Skeletal muscle tissue (tissue), 3 donors: ENCODE measurements at regions not wholly inside any gene's neighbourhood (a gene's known extent, or its start where the extent isn't known, plus 50 kb on each side); places are given as distances from the start of the nearest gene placed in this dataset.
A peak's percentile ranks its signal among the peaks of the same experiment; 100 is the strongest.

ENCODE experiments used
- H3K27ac ChIP-seq: one replicate; pipeline ENCODE4 v1.7.0; 2013; ENCODE audit warnings: mild to moderate bottlenecking, low read depth, low read length, inconsistent platforms
- H3K27me3 ChIP-seq, 3 donors: one replicate each; pipeline ENCODE4 v1.7.0; 2013; ENCODE audit warnings: low read length in 3 of 3; ENCODE audit not compliant: control insufficient read depth in 3 of 3, insufficient read depth in 3 of 3
- H3K36me3 ChIP-seq, 3 donors: one replicate each; pipeline ENCODE4 v1.7.0; 2013; ENCODE audit warnings: low read length in 3 of 3; ENCODE audit not compliant: control insufficient read depth in 3 of 3, insufficient read depth in 3 of 3
- H3K4me1 ChIP-seq, 3 donors: one replicate each; pipeline ENCODE4 v1.7.0; 2013; ENCODE audit warnings: low read length in 3 of 3, mild to moderate bottlenecking in 3 of 3; ENCODE audit not compliant: control insufficient read depth in 3 of 3, insufficient read depth in 3 of 3
- H3K4me3 ChIP-seq, 3 donors: one replicate each; pipeline ENCODE4 v1.7.0; 2013; ENCODE audit warnings: low read length in 3 of 3
- H3K9ac ChIP-seq, 3 donors: one replicate each; pipeline ENCODE4 v1.7.0; 2013; ENCODE audit warnings: low read length in 3 of 3, mild to moderate bottlenecking in 3 of 3, moderate library complexity in 2 of 3, low read depth in 1 of 3
- H3K9me3 ChIP-seq, 3 donors: one replicate each; pipeline ENCODE4 v1.7.0; 2013; ENCODE audit warnings: low read length in 3 of 3; ENCODE audit not compliant: control insufficient read depth in 3 of 3
- donor health status: Osteomylitis.

DNA sequence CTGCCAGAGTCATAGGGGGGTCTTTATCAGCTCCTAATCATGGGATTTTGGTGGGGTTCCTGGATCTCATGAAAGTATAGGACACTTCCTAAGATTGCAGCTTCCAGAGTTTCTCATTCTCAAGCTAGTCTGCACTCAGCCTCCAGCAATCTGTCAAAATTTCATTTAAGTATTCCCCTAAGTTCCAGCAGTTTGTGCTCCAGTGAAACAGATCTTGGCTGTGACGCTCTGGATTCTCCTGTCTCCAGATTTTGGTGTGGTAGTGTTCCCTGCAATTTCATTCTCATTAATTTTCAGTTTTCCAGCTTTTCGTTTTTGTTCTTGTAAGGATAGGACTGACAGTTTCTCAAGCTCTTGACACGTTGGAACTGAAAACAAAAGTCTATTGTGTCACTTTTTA is 908.9 kb upstream of the MIR17HG start:
- Histone ChIP-seq H3K9ac (no peak overlapping the region), H3K27ac (no peak overlapping the region), H3K9me3 (no peaks in the 10 kb centered on the region)

DNA sequence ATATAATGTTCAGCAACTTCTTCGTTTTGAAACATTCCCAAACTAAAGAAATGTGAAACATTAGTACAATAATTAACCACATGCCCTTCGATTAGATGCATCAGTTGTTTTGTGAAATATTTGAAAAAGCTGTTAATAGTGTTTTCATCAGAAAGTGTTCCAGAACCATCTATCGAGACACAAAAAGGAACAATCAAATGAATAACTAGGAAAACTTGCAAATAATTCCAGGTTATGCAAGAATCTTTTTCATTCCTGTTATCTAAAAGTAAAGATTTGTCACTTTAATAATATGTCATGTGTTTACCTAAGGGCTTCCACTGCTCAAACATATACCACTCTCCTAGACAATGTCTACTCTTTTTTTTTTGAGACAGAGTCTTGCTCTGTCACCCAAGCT is 904.2 kb upstream of the MIR17HG start:
- no peaks in the 10 kb centered on the region for H3K27me3 ChIP-seq
- no peak overlapping the region for H3K4me3 ChIP-seq
- H3K9ac ChIP-seq: no peak overlapping the region
- no peaks in the 10 kb centered on the region for H3K36me3 ChIP-seq
- H3K9me3 ChIP-seq: peaks cover 0 to 2% (median 0%) of the 10 kb centered on the region in 3 donors
- no peak overlapping the region for H3K27ac ChIP-seq
- H3K4me1 ChIP-seq: no peaks in the 10 kb centered on the region

More for the DNA sequence above, 908.9 kb upstream of the MIR17HG start:
- no peak overlapping the region for H3K4me3 ChIP-seq
- no peaks in the 10 kb centered on the region for H3K27me3 ChIP-seq
- H3K36me3 ChIP-seq: no peaks in the 10 kb centered on the region
- H3K4me1 ChIP-seq: no peaks in the 10 kb centered on the region

DNA sequence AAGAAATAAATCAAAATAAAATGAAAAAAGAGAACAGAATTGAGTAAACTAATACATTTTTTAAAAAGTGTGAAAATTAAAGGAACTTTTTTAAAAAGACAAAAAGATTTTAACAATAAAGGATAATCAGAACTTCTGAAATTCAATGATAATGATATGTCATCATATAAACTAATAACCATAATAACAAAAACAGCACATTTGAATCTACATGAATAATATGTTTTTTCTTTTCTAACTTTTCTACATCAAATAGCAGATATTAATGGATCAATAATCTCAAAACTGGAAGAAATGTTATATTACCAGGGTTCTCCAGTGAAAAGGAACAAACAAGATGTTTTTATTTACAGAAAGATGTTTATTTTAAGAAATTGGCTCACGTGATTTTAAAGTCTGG is 903.3 kb upstream of the MIR17HG start:
- Histone ChIP-seq H3K4me3 (no peak overlapping the region), H3K27ac (no peak overlapping the region), H3K9me3 (peaks cover 0 to 2% (median 0%) of the 10 kb centered on the region in 3 donors), H3K9ac (no peak overlapping the region), H3K4me1 (no peaks in the 10 kb centered on the region), H3K36me3 (no peaks in the 10 kb centered on the region), H3K27me3 (no peaks in the 10 kb centered on the region)

DNA sequence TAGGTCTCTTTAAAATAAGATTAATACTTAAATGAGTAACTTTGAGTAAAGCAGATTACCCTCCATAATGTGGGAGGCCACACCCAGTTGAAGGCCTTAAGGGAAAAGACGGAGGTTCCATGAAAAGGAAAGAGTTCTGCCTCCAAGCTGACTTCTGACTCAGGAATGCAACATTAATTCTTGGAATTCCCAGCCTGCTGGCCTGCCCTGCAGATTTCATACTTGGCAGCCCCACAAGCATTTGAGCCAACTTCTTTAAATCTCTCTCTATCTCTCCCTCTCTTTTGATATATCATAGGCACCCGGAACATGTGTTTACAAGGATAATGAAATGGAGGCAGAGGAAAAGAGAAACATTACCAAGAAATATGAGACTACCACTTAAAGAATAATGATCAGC is 902.3 kb upstream of the MIR17HG start:
- Histone ChIP-seq H3K4me3 (peak overlapping the region in 1 of 3 donors; percentile 0), H3K4me1 (no peaks in the 10 kb centered on the region), H3K9ac (no peak overlapping the region), H3K27ac (no peak overlapping the region), H3K36me3 (no peaks in the 10 kb centered on the region), H3K27me3 (no peaks in the 10 kb centered on the region), H3K9me3 (peaks cover 0 to 2% (median 0%) of the 10 kb centered on the region in 3 donors)

GRCh38 chr13:90447034-90447733 is 900.3 kb upstream of the MIR17HG start:
- H3K4me3 ChIP-seq: no peak overlapping the region
- no peak overlapping the region for H3K27ac ChIP-seq
- no peaks in the 10 kb centered on the region for H3K36me3 ChIP-seq
- H3K4me1 ChIP-seq: no peaks in the 10 kb centered on the region
- peaks cover 0 to 2% (median 0%) of the 10 kb centered on the region in 3 donors for H3K9me3 ChIP-seq
- H3K9ac ChIP-seq: no peak overlapping the region
- H3K27me3 ChIP-seq: no peaks in the 10 kb centered on the region

DNA sequence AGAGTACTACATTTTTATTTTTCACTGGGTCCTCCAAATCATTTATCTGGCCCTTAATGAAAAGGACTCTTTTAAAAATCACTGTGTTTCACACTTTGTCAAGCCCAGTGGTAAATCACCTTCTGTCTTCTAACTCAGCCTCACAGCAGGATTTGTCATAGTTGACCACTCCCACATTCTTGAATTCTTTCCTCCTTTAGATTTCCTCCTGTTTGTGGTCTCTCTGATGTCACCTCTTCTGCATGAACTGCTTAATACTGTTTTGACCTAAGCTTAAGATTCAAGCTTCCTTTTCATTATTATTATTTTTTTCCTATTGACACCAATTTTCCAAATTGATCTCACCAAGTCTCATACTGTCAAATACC is 899.8 kb upstream of the MIR17HG start:
- no peaks in the 10 kb centered on the region for H3K36me3 ChIP-seq
- H3K27me3 ChIP-seq: no peaks in the 10 kb centered on the region
- no peaks in the 10 kb centered on the region for H3K4me1 ChIP-seq
- H3K9me3 ChIP-seq: peaks cover 0 to 2% (median 0%) of the 10 kb centered on the region in 3 donors
- no peak overlapping the region for H3K4me3 ChIP-seq
- no peak overlapping the region for H3K27ac ChIP-seq
- H3K9ac ChIP-seq: no peak overlapping the region

GRCh38 chr13:90448466-90449037 is 898.9 kb upstream of the MIR17HG start:
- Histone ChIP-seq H3K27me3 (no peaks in the 10 kb centered on the region), H3K4me3 (no peak overlapping the region), H3K4me1 (no peaks in the 10 kb centered on the region), H3K9me3 (peaks cover 0 to 2% (median 0%) of the 10 kb centered on the region in 3 donors), H3K9ac (no peak overlapping the region), H3K36me3 (no peaks in the 10 kb centered on the region), H3K27ac (no peak overlapping the region)

GRCh38 chr13:90453342-90453741 is 894.1 kb upstream of the MIR17HG start:
- Histone ChIP-seq H3K9me3 (no peaks in the 10 kb centered on the region), H3K4me1 (no peaks in the 10 kb centered on the region), H3K27me3 (no peaks in the 10 kb centered on the region), H3K4me3 (no peak overlapping the region), H3K36me3 (no peaks in the 10 kb centered on the region), H3K9ac (no peak overlapping the region), H3K27ac (no peak overlapping the region)

DNA sequence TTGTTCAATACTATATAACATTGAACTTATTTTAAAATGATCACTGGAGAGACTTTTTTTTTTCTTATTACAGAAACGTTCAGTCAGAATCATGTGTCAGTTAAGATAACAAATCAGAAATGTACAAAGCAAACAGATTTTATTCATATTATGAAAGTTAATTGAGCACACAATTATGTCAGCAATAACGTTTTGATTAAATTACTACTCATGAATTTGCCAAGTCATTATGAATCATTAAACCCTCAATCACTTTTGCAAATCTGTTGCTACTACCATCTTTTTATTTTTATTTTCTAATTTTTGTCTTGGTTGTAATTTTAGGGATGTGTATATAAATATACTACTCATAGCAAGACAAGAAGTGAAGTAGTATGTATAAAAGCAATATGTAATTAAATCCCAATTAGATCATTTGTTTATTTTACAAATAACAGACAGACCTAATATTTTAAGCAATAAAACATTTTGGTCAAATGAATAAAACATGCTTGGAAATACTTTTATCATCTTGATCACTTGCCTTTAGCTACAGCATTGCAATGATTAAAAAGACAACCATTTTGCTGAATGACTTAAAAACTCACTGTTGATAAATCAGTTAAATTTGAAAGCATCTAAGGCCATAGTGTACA is 893.4 kb upstream of the MIR17HG start:
- H3K4me1 ChIP-seq: no peaks in the 10 kb centered on the region
- no peaks in the 10 kb centered on the region for H3K36me3 ChIP-seq
- H3K9ac ChIP-seq: no peak overlapping the region
- no peak overlapping the region for H3K27ac ChIP-seq
- no peak overlapping the region for H3K4me3 ChIP-seq
- no peaks in the 10 kb centered on the region for H3K9me3 ChIP-seq
- no peaks in the 10 kb centered on the region for H3K27me3 ChIP-seq

GRCh38 chr13:90455067-90455466 is 892.4 kb upstream of the MIR17HG start:
- H3K9me3 ChIP-seq: no peaks in the 10 kb centered on the region
- no peaks in the 10 kb centered on the region for H3K4me1 ChIP-seq
- H3K4me3 ChIP-seq: no peak overlapping the region
- H3K9ac ChIP-seq: no peak overlapping the region
- no peaks in the 10 kb centered on the region for H3K36me3 ChIP-seq
- no peaks in the 10 kb centered on the region for H3K27me3 ChIP-seq
- H3K27ac ChIP-seq: no peak overlapping the region
